Iris pigment epithelial cell (primary cell): ENCODE measurements at regions not wholly inside any gene's neighbourhood (a gene's known extent, or its start where the extent isn't known, plus 50 kb on each side); places are given as distances from the start of the nearest gene placed in this dataset.
A peak's percentile ranks its signal among the peaks of the same experiment; 100 is the strongest.
"Not testable (repeated sequence)": the region's sequence is repeated elsewhere in the genome, so short reads cannot be mapped to it uniquely, and the experiment has no call there.

Experiments
- DNase-seq: peaks from one replicate; pipeline ENCODE4 v3.0.0-alpha.2; 2011; ENCODE audit warnings: low read depth

DNA sequence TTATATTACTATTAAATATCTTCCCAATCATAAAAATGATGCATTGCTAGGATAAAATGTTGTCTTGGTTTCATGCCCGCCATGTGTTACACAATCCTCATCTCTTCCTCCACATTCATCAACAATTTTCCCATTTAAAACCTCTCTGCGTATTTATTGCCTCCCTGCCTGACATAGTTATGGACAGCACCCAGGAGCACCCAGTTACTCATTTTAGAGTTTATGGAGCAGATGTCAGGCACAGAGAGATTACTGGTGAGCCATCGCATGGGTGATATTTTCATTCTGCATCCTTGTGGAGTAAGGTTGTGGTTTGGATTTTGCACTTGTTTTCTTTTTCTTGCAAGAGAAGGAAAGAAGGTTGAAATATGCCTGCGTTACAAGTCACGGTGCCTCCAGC is 116.7 kb upstream of the NPAS2 start:
- no peak for DNase-seq

DNA sequence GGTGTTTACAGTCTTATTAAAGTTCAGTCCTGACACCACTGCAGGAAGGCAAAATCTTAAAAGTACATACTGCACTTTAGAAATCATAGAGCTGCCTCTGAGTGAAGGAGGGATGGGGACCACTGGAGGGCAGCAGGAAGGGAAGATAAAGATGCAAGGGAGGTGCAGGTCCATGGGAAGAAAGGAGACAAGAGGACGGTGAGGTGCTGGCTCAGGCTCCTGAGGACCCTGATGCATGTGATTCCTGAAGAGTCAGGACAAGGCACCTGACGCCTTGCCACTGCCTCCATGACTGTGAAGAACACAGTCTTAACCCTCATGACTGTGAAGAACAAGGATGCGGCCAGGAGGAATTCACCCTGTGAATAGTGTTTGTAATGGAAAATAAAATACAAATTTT is 116.2 kb upstream of the NPAS2 start:
- DNase-seq = no peak

DNA sequence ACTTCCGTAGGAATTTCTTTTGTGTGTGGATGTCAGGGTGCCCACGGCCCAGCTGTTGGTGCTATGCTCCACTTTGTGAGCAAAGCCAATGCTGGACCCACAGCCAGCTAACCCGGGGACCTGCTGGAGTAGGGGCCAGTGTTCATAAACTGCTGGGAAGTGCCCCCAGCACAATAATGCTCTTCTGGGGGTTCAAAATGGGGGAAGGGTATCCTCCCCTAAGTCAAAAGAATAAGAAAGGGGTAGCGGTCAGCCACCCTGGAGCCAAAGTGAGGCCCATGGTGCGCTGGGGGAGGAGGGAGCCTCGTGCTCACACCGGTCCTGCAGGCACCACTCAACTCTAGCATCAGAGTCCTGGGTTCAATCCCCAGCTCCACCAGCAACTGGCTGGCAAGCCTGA is 115.8 kb upstream of the NPAS2 start:
- DNase-seq = no peak

DNA sequence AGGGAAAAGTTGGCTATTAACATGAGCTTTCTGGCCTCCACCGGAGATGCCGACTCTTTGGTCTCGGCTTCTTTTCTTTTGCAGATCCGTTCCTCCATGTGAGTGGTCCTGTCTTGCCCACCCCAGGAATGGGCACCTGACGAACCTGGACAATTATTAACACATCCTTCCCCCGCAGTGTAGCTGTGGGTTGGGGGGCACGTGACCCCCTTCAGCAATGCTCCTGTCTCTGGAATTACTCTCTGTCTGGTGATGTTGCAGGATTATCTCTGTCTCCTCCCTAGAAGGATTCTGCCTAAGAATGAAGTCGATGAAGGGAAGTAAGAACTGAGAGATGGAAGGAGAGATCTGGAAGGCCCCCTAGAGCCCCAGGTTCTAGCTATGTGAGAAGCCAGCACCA is 115.2 kb upstream of the NPAS2 start:
- no peak for DNase-seq

DNA sequence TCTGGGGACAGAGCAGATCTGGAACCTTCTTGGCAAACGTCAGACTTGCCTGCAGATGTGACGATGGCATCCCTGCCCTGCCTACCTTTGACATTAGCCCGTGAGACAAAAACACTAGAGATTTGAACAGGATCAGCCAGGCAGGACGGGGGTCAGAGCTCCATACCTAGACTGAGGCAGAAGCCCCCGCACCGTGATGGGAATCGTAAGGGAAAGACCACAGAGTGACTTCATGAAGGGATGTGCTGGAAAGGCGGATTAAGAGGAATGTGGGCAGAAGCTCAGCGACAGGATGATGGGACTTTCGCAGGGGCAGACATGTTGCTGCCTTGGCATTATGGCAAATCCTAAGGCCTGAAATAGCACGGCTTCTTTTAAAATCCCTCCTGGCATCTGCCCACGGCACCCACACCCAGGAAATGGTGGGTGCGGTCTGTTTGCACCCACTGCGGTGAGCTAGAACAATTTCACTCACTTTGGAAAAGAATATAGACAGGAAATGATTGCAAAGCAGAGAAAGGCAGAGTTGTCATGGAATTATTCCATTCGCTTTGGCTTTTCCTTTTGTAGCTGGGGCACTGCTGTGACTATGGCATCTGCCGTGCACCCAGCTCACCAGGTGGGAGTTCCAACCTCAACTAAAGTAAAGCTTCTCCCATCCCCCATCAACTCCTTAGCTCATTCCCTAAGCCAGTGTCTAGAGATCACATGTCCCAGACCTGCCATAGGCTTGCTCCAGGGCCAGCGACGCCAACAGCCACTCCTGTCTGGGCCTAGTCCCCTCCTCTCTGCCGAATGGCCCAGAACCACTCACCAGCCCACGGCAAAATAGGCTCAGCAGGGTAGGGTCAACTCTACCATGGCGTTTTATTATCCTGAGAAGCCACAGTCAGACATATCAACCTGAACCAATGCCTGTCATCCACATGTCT is 112.7 kb upstream of the NPAS2 start:
- DNase-seq = no peak

DNA sequence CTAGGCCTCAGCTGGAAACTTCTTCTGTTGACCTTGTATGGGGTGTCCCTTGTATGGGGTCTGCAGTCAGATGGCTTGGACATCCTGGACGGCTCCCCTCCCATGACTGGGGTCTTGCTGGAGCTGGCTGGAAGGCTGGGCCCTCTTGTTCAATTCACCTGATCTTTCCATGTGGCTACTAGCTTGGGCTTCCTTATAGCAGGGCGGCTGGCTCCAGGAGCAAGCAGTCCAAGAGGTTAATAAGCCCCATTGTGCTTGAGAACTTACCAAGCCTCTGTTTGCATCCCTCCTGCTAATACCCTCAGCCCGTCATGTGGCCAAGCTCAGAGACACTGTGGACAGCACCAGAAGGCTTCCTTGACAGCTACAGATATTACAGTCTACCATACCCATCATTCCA is 111.6 kb upstream of the NPAS2 start:
- DNase-seq = no peak

DNA sequence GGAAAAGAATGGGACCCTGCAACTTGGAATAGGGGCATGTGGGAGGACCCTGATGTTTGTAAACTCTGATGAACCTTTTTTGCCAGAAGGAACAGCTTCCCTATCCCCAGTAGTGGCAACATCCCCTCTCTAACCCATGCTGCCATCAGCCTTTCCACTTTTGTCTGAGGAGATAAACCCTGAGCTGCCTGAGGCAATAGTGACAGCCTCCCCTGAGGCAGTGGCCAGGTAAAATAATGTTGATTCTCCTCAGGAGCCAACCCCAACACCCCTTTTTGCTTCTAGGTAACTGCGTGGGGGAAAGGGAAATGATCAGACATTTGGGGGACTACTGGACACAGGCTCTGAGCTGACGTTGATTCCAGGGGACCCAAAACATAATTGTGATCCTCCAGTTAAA is 106.8 kb upstream of the NPAS2 start:
- DNase-seq = no peak

DNA sequence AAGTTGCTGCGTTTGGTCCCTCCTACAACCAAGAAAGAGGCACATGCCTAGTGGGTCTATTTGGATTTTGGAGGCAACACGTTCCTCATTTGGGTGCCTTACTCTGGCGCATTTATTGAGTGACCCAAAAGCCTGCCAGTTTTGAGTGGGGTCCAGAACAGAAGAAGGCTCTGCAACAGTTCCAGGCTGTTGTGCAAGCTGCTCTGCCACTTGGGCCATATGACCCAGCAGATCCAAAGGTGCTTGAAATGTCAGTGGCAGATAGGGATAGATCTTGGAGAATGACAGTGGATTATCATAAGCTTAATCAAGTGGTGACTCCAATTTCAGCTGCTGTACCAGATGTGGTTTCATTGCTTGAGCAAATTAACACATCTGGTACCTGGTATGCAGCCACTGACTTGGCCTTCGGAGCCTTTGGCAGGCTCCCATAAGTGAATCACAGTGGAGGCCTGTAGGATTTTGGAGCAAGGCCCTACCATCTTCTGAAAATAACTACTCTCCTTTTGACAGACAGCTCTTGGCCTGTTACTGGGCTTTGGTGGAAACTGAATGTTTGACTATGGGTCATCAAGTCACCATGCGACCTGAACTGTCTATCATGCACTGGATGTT is 105.4 kb upstream of the NPAS2 start:
- not testable (repeated sequence) for DNase-seq

DNA sequence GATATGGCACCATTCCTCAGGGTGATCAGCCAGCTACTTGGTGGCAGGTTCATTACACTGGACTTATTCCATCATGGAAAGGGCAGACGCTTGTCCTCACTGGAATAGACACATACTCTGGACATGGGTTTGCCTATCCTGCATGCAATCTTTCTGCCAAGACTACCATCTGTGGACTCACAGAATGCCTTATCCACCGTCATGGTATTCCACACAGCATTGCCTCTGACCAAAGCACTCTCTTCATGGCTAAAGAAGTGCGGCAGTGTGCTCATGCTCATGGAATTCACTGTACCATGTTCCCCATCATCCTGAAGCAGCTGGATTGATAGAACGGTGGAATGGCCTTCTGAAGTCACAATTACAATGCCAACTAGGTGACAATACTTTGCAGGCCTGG is 104.1 kb upstream of the NPAS2 start:
- DNase-seq = not testable (repeated sequence)

DNA sequence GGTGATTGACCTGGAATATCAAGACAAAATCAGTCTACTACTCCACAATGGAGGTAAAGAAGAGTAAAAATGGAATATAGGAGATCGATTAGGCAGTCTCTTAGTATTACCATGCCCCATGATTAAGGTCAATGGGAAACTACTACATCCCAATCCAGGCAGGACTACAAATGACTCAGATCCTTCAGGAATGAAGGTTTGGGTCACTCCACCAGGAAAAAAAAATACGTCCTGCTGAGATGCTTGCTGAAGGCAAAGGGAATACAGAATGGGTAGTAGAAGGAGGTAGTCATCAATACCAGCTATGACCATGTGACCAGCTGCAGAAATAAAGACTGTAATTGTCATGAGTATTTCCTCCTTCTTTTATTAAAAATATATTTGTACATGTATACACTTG is 103.4 kb upstream of the NPAS2 start:
- no peak for DNase-seq

DNA sequence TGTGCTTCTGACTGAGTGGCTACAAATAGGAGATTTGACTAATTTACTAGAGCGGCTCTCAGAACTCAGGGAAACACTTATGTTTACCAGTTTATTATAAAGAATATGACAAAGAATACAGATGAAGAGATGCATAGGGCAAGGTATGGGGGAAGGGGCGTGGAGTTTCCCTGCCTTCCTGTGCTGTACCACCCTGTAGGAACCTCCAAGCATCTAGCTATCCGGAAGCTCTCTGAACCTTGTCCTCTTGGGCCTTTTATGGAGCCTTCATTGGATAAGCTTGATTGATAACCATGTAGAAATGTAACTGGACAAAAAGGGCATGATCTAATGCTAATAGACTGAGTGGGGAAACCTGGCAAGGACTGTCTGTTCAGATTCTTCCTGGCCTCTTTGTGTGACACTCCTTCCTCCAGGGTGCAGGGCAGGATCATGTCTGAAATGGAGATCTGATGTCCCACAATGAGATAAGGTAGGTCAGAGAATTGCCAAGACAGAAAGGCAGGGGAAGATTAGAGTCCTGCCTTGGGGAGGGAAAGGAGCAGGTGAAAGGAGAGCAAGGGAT is 101.8 kb upstream of the NPAS2 start:
- DNase-seq = no peak

DNA sequence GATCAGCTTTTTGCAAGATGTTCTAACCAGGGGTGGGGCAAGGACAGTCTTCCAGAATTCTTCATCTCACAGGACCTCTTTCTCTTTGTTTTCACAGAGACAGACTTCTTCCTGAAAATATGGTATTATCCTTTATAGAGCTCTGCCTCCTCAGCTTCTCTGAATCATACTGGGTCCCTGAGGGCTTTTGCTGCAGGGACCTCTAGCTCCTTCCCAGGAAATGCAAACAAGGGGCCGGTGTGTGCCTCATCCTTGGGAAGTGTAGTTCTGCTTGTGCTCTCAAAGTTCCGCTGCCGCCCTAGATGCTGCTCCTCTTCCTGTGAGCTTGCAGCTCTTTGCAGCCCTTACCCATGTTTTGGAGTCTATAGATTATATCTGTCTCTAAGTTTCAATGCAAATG is 99.5 kb upstream of the NPAS2 start:
- DNase-seq = no peak

DNA sequence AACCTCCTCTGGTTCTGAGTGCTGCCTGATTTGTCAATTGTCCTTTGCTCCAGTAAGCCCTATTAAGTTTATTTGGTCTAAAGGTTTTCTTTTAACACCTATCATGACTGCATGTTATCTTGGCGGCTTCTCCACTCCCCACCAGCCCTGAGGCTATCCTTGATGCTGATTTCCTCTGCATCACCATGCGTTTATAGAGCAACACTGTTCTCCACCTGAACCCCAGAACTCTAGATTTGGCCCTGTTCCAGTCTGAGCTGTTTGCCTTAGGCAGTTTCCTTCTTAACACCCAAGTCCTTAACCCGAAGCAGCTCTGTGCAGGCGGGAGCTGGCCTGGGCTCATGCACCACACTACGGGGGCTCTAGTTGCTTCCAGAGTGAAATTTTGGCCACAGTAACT is 98.2 kb upstream of the NPAS2 start:
- DNase-seq = no peak

DNA sequence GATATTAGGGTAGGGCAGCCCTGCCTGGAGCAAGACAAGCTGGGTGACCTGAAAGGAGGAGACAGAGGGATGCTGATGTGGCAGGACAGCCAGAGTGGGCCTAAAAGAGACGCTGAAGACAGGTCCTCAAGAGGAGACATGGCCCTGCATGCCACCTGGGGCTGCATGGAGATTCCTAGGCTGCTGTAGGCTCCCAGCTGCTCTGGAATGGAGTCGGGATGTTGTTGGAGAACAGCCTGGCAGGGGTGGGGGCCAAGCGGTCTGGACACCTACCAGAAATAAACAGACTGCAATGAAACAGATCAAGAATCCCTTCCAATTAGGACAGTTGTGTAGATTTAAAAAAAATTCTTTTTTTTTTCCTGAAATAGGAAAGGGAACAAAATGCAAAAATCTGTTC is 97.8 kb upstream of the NPAS2 start:
- no peak for DNase-seq

DNA sequence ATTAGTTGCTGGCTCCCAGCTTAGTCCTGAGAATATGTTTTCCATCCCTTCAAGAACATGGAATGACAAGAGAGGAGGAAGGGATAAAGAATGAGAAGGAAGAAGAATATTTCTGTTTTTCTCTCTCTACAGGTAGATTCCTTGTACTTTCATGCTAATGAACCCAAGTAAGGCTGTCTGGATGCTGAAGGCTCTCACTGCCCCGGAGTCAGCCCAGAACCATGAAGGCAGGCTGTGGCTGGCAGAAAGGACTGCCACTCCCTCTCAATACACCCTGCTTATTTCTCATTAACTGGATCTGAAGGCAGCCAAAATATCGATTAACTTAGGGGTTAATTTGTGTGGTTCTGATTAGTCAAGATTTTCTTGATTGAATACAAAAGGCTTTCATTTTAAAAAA is 93.1 kb upstream of the NPAS2 start:
- no peak for DNase-seq

DNA sequence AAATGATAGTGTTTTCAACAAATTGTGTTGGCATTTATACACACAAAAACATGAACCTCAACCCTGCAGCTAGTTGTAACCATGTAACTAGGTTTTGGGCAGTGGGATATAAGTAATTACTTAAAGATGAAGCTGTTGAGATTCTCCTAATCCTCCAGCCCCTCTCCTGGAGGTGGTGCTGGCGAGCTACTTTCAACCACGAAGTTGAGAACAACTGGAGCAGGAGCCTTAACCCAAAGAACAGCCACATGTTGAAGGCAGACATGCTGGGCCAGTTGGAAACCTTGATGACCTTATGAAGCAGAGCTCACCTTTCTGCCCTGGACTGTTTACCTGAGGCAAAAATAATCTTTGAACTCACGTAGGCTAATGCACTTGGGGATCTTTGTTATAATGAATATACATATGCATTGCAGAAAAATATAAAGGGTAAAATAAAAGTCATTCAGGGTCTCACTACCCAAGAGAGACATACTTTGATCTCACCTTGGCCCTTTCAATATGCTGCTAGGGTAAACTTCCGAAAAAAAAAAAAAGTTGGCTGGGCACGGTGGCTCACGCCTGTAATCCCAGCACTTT is 89.6 kb upstream of the NPAS2 start:
- DNase-seq = peak; percentile 77

DNA sequence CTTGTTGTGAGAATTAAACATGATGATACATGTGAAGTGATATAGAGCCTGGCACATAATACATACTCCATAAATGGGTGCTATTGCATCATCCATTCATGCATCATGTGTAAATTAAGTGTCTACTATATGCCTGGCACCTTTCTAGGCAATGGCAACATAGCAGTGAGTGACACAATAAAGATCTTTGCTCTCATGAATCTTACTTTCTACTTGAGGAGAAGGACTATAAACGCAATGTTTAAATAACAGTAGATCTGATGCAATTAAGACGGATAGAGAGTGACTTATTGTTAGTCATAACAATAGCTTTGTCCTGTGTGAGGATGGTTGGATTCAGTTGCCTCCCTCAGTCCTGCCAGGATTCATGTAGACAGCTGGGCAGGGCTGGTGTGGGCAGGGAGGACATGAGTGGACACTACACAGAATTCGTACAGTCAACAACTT is 88.4 kb upstream of the NPAS2 start:
- DNase-seq = peak; percentile 26

DNA sequence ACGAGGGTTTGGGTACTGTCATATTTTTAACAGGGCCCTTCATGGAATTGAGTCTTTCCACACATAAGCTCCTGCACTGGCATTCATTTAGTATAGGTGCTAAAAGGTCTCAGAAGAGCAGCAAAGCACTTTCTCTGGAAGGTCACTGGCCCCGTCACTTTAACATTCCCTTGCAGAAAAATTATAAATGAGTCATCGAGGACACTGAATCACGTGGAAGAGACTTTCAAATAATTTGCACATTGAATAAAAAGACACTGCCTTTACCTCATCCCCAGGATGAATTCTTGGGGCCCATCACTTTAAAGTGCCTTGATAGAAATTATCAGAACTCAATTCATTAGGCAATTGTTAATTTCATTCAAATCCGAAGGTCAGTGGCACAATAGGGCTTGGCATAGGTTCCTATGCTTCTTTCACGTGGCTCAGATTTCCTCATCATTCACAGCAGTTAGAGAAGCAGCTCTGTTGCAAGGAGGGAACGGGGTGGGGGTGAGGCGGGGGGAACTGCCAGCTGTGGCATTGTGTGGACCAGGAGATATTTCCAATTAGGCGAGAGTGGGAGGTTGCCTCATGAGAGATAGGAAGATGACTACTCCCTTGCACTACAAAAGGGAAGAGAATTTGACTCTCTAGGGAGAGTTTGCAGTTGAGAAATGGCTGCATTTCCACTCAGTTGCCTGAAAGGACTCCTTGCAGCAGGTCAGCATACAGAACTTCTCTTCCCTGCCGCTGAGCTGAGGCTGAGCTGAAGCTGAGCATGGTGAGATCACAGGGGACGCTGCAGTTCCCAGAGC is 86.3 kb upstream of the NPAS2 start:
- DNase-seq = peak; percentile 81

DNA sequence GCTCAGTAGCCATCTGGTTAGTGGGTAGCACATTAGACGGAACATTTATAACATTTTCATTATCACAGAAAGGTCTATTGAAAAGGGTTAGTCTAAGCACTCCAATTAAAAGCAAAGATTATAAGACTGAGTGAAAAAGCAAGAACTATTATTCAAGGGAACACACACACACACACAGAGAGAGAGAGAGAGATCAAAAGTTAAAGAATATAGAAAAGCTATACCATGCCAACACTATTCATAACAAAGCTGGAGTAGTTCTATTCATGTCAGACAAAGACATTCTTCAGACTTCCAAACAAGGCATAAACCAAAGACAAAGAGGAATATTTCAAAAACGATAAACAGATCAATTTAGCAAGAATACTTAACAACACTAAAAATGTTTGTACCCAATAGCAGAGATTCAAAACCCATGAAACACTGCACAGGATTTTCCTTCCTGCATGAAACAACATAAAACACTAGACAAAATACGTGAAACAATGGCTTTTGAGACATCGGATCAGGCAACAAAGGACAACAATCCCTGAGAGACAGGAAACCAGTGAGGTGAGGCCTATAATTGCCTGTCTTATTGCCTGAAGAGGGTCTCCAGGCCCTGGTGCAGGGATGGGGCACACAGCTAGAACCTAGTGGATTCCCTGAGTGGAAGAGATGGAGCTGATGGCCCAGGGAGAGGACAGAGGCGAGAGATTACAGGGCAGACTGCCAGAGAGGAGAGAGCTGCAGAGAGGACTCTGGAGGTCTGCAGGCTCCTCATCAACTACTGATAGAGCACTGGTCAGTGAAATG is 83.6 kb upstream of the NPAS2 start:
- DNase-seq = no peak

DNA sequence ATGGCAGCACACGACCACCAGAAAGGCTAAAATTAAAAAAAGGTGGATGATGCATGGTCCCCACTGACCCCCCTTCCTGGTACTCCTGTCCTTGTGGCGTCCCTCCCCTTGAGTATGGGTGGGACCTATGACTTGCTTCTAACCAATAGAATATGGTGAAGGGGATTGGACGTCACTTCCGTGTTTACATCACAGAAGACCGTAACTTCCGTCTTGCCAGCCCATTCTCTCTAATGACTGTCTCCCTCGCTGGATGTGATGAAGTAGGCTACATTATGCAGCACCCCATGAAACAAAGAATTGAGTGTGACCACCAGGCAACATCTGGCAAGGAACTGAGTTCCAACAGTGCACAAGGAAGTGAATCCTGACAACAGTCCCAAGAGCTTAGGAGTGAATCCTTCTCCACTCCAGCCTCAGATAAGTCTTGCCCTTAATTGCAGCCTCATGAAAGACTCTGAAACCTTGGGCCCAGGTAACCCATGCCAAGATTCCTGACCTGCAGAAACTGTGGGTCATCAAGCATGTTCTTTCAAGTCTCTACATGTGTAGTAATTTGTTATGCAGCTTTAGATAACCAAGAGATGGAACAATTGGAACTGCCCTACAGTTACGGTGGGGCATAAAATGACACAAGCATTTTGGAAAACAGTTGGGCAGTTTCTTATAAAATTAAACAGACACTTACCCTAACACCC is 80.1 kb upstream of the NPAS2 start:
- DNase-seq = no peak

DNA sequence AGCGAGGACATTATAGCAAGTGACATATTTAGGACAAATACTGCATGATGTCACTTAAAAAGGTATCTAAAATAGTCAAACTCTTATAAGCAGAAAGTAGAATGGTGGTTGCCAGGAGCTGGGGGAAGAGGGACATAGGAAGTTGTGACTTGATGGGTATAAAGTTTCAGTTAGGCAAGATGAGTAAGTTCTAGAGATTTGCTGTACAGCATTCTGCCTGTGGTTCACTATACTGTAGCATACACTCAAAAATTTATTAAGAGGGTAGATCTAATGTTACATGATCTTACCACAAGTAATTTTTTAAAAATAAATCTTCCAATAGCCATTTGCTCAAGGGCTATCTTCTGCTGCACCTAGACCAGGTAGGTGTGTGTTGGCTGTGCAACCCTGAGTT is 78.1 kb upstream of the NPAS2 start:
- DNase-seq = peak; percentile 52
